Adrenal gland (tissue), 9 donors: ENCODE measurements at regions not wholly inside any gene's neighbourhood (a gene's known extent, or its start where the extent isn't known, plus 50 kb on each side); places are given as distances from the start of the nearest gene placed in this dataset.
"Not testable (repeated sequence)": the region's sequence is repeated elsewhere in the genome, so short reads cannot be mapped to it uniquely, and the experiment has no call there.

Experiments
- DNase-seq, 7 donors: peaks; one replicate each; pipeline ENCODE4 v3.0.0-alpha.2; 2019 to 2020
- H3K27ac ChIP-seq, 5 donors: fragments of 200-600 bp; sonication (generic) in 4 of 5; 1 replicate in 3 of 5; 2 replicates in 2 of 5; pipeline versions ENCODE4 v1.5.1 to v1.8.0; 2016 to 2020; ENCODE audit warnings: mild to moderate bottlenecking in 1 of 5
- H3K27me3 ChIP-seq: fragments of 200-600 bp; 2 replicates; pipeline ENCODE4 v1.8.0; 2021
- H3K36me3 ChIP-seq, 2 donors: fragments of 200-600 bp; replicated peaks in 1 of 2; 1 replicate in 1 of 2; 2 replicates in 1 of 2; pipeline versions ENCODE4 v1.5.1 to v1.8.0; 2018 to 2022
- H3K4me1 ChIP-seq, 2 donors: fragments of 200-600 bp; replicated peaks in 1 of 2; 1 replicate in 1 of 2; 2 replicates in 1 of 2; pipeline versions ENCODE4 v1.5.1 to v1.8.0; 2018 to 2021
- H3K4me3 ChIP-seq, 4 donors: fragments of 200-600 bp; sonication (generic) in 3 of 4; one replicate each; pipeline ENCODE4 v1.5.1; 2016 to 2018
- H3K9me3 ChIP-seq, 3 donors: fragments of 200-600 bp; sonication (generic) in 1 of 3; replicated peaks in 1 of 3; 1 replicate in 2 of 3; 2 replicates in 1 of 3; pipeline versions ENCODE4 v1.5.1 to v1.8.0; 2016 to 2021
- POLR2A ChIP-seq, 2 donors: fragments of 450-650 bp; IDR thresholded peaks; one replicate each; pipeline ENCODE4 v1.6.1; 2017; ENCODE audit warnings: antibody characterized with exemption in 2 of 2, mild to moderate bottlenecking in 2 of 2, moderate library complexity in 1 of 2
- WGBS, 4 donors: extraction: QIAGEN DNeasy Blood & Tissue Kit in 2 of 4; methylation state at CpG; one replicate each; pipeline versions ENCODE4 v1.1.5 to v1.1.7; 2013 to 2017; 5-methylcytosine and 5-hydroxymethylcytosine counted together
- intact Hi-C, 2 donors: fragments of 100-400 bp; cut with DNase I; formaldehyde crosslinking; loops; one replicate each; pipeline versions ENCODE4 v1.14.1 to v1.15.0; 2022 to 2023
- TF ChIP-seq, protein P1 (sequence below), 6 experiments: fragments of 450-650 bp in 4 of 6; fragments of 200-600 bp in 2 of 6; sonication (generic) in 1 of 6; IDR thresholded peaks; 1 replicate in 5 of 6; 2 replicates in 1 of 6; pipeline versions ENCODE4 v1.5.1 to v1.8.0; 2016 to 2021; ENCODE audit warnings: antibody characterized with exemption in 6 of 6, mild to moderate bottlenecking in 2 of 6, moderate library complexity in 1 of 6
- donor health status: healthy with polysubstance abuse.
- donor health status: Bipolar disorder and iron deficiency.
- donor health status: DM: yes; HTN: yes; CAD: no.
- donor health status: DM: no; HTN: no; CAD: no.
- donor health status: DM: no; HTN: no; CAD: no.

DNA sequence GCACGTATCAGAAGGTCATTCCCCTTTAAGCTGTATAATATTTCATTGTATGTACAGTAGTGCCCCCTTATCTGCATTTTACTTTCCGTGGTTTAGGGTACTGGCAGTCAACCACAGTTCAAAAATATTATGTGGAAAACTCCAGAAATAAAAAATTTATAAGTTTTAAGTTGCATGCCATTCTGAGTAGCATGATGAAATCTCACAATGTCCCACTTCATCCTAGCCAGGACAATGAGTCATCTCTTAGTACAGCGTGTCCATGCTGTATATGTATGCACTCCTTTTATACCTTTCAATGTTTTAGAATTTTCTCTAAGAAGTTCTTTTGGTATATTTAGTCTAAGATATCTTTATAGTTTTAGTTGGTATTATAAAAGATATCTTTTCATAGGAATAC is 115.0 kb upstream of the HAND1 start:
- no peaks in the 10 kb centered on the region for H3K9me3 ChIP-seq
- no peaks in the 10 kb centered on the region for H3K27me3 ChIP-seq
- no peaks in the 10 kb centered on the region for H3K4me1 ChIP-seq
- TF ChIP-seq POLR2A (IDR thresholded peaks at IDR 0.05): no peak
- TF ChIP-seq, protein P1, sequence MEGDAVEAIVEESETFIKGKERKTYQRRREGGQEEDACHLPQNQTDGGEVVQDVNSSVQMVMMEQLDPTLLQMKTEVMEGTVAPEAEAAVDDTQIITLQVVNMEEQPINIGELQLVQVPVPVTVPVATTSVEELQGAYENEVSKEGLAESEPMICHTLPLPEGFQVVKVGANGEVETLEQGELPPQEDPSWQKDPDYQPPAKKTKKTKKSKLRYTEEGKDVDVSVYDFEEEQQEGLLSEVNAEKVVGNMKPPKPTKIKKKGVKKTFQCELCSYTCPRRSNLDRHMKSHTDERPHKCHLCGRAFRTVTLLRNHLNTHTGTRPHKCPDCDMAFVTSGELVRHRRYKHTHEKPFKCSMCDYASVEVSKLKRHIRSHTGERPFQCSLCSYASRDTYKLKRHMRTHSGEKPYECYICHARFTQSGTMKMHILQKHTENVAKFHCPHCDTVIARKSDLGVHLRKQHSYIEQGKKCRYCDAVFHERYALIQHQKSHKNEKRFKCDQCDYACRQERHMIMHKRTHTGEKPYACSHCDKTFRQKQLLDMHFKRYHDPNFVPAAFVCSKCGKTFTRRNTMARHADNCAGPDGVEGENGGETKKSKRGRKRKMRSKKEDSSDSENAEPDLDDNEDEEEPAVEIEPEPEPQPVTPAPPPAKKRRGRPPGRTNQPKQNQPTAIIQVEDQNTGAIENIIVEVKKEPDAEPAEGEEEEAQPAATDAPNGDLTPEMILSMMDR (IDR thresholded peaks at IDR 0.05): no peak
- DNase-seq: no peak
- no peak overlapping the region for H3K4me3 ChIP-seq
- H3K27ac ChIP-seq: no peak overlapping the region
- WGBS, 4 donors: 56 to 67% (median 66%) methylated on average over 3 of the region's 3 CpGs
- intact Hi-C loops: no loop called here
- H3K36me3 ChIP-seq: no peaks in the 10 kb centered on the region

GRCh38 chr5:154590093-154590724 is 112.2 kb upstream of the HAND1 start:
- Histone ChIP-seq H3K27ac (no peak overlapping the region), H3K36me3 (no peaks in the 10 kb centered on the region), H3K4me3 (no peak overlapping the region), H3K4me1 (no peaks in the 10 kb centered on the region), H3K9me3 (no peaks in the 10 kb centered on the region), H3K27me3 (no peaks in the 10 kb centered on the region)
- DNase-seq: no peak
- TF ChIP-seq POLR2A (IDR thresholded peaks at IDR 0.05): no peak
- TF ChIP-seq, protein P1 (IDR thresholded peaks at IDR 0.05): no peak
- intact Hi-C loops: no loop called here
- 66 to 74% (median 69%) methylated on average over 4 of the region's 4 CpGs for WGBS, 4 donors

GRCh38 chr5:154589511-154589910 is 111.5 kb upstream of the HAND1 start:
- H3K27ac ChIP-seq: no peak overlapping the region
- WGBS, 4 donors: 70 to 83% (median 76%) methylated on average over 4 of the region's 4 CpGs
- H3K27me3 ChIP-seq: no peaks in the 10 kb centered on the region
- no peaks in the 10 kb centered on the region for H3K36me3 ChIP-seq
- H3K9me3 ChIP-seq: no peaks in the 10 kb centered on the region
- intact Hi-C loops: no loop called here
- TF ChIP-seq POLR2A (IDR thresholded peaks at IDR 0.05): no peak
- TF ChIP-seq, protein P1 (IDR thresholded peaks at IDR 0.05): no peak
- no peaks in the 10 kb centered on the region for H3K4me1 ChIP-seq
- no peak for DNase-seq
- no peak overlapping the region for H3K4me3 ChIP-seq

GRCh38 chr5:154588833-154589425 is 110.9 kb upstream of the HAND1 start:
- H3K36me3 ChIP-seq, DNase-seq, intact Hi-C loops, H3K27me3 ChIP-seq, H3K4me3 ChIP-seq, H3K27ac ChIP-seq, H3K9me3 ChIP-seq, H3K4me1 ChIP-seq: not testable (repeated sequence)
- 81 to 88% (median 84%) methylated on average over 7 of the region's 7 CpGs for WGBS, 4 donors
